GM18511 (cell line): ENCODE measurements at regions not wholly inside any gene's neighbourhood (a gene's known extent, or its start where the extent isn't known, plus 50 kb on each side); places are given as distances from the start of the nearest gene placed in this dataset.

Experiments used
- ATAC-seq: cut with Tn5 transposase; IDR thresholded peaks from one replicate; pipeline ENCODE4 v1.9.1; 2021; ENCODE audit warnings: mild to moderate bottlenecking, moderate library complexity; ENCODE audit not compliant: unreplicated experiment

- no peak for ATAC-seq
These were observed 86.6 kb upstream of the NR4A3 start for GRCh38 chr9:99735041-99735440.

GRCh38 chr9:99736291-99736690 lies 85.4 kb upstream of the NR4A3 start:
- ATAC-seq: no peak

- ATAC-seq: no peak
These were observed 84.0 kb upstream of the NR4A3 start for GRCh38 chr9:99737649-99738048.

- no peak for ATAC-seq
These were observed 78.7 kb upstream of the NR4A3 start for GRCh38 chr9:99743006-99743405.

- no peak for ATAC-seq
These were observed 78.2 kb upstream of the NR4A3 start for GRCh38 chr9:99743455-99743854.

- ATAC-seq: no peak
These were observed 77.6 kb upstream of the NR4A3 start for GRCh38 chr9:99744132-99744531.

GRCh38 chr9:99745085-99745484 lies 76.6 kb upstream of the NR4A3 start:
- ATAC-seq: no peak

GRCh38 chr9:99746406-99746805 lies 75.3 kb upstream of the NR4A3 start:
- ATAC-seq: no peak

GRCh38 chr9:99748266-99748665 lies 73.4 kb upstream of the NR4A3 start:
- no peak for ATAC-seq

- ATAC-seq: no peak
These were observed 73.0 kb upstream of the NR4A3 start for GRCh38 chr9:99748676-99749075.

- no peak for ATAC-seq
These were observed 72.0 kb upstream of the NR4A3 start for GRCh38 chr9:99749641-99750040.

GRCh38 chr9:99750526-99750925 lies 71.2 kb upstream of the NR4A3 start:
- ATAC-seq: no peak

GRCh38 chr9:99752417-99753109 lies 69.1 kb upstream of the NR4A3 start:
- ATAC-seq: no peak

- no peak for ATAC-seq
These were observed 68.2 kb upstream of the NR4A3 start for GRCh38 chr9:99753436-99753835.

GRCh38 chr9:99760421-99760820 lies 61.3 kb upstream of the NR4A3 start:
- no peak for ATAC-seq

GRCh38 chr9:99762470-99762869 lies 59.2 kb upstream of the NR4A3 start:
- ATAC-seq: peak; percentile 100
